K562 (cell line): ENCODE measurements at regions not wholly inside any gene's neighbourhood (a gene's known extent, or its start where the extent isn't known, plus 50 kb on each side); places are given as distances from the start of the nearest gene placed in this dataset.
A peak's percentile ranks its signal among the peaks of the same experiment; 100 is the strongest.

Source experiments
- CHCHD3 ChIP-seq: fragments of 250-450 bp; sonication (Bioruptor Pico); IDR thresholded peaks from 2 replicates; pipeline ENCODE4 v2.1.2; 2022; ENCODE audit warnings: mild to moderate bottlenecking
- MAFG ChIP-seq: fragments of 450-650 bp; conservative IDR thresholded peaks from 2 replicates; pipeline ENCODE4 v1.6.1; 2016; ENCODE audit warnings: missing genetic modification characterization, missing compliant biosample characterization
- NFATC3 ChIP-seq: fragments of 450-650 bp; IDR thresholded peaks from 2 replicates; pipeline ENCODE4 v1.6.1; 2017; ENCODE audit warnings: mild to moderate bottlenecking
- RCOR1 ChIP-seq, 2 experiments: IDR thresholded peaks; 2 replicates each; pipeline ENCODE4 v1.6.1; 2012; ENCODE audit warnings: low read depth in 2 of 2, low read length in 2 of 2, borderline replicate concordance in 1 of 2, improper control_type of control experiment in 1 of 2
- SETDB1 ChIP-seq: IDR thresholded peaks from one replicate; pipeline ENCODE4 v1.6.1; 2012; ENCODE audit warnings: low read length, control low read depth, inconsistent platforms
- SOX6 ChIP-seq: fragments of 450-650 bp; IDR thresholded peaks from 2 replicates; pipeline ENCODE4 v1.6.1; 2014; ENCODE audit warnings: mild to moderate bottlenecking
- SP1 ChIP-seq: sonication (generic); formaldehyde crosslinking; IDR thresholded peaks from 2 replicates; pipeline ENCODE4 v1.8.1; 2022; ENCODE audit warnings: mild to moderate bottlenecking, missing genetic modification reagents
- SPI1 ChIP-seq: IDR thresholded peaks from 2 replicates; pipeline ENCODE4 v1.6.1; 2011; ENCODE audit warnings: low read depth, low read length, control low read depth, borderline replicate concordance
- ZNF23 ChIP-seq: fragments of 250-450 bp; sonication (Bioruptor Pico); IDR thresholded peaks from 2 replicates; pipeline ENCODE4 v1.4.0; 2020; ENCODE audit warnings: mild to moderate bottlenecking
- ZNF551 ChIP-seq: fragments of 250-450 bp; sonication (Bioruptor Pico); IDR thresholded peaks from 2 replicates; pipeline ENCODE4 v1.5.0; 2021; ENCODE audit warnings: mild to moderate bottlenecking, moderate library complexity
- ZNF583 ChIP-seq: fragments of 250-450 bp; sonication (Bioruptor Pico); IDR thresholded peaks from 2 replicates; pipeline ENCODE4 v1.4.0; 2020
- TF ChIP-seq, protein P1 (sequence below): fragments of 450-650 bp; IDR thresholded peaks from 2 replicates; pipeline ENCODE4 v1.6.1; 2016; ENCODE audit warnings: low read depth
- TF ChIP-seq, protein P2 (sequence below): sonication (generic); formaldehyde crosslinking; IDR thresholded peaks from 2 replicates; pipeline ENCODE4 v1.4.0; 2020; ENCODE audit warnings: mild to moderate bottlenecking, missing genetic modification reagents
- TF ChIP-seq, protein P3 (sequence below): fragments of 450-650 bp; IDR thresholded peaks from 2 replicates; pipeline ENCODE4 v1.6.1; 2014; ENCODE audit warnings: low read depth, mild to moderate bottlenecking, moderate library complexity, borderline replicate concordance
- TF ChIP-seq, protein P4 (sequence below): fragments of 450-650 bp; formaldehyde crosslinking; IDR thresholded peaks from 2 replicates; pipeline ENCODE4 v1.4.0; 2020; ENCODE audit warnings: mild to moderate bottlenecking

DNA sequence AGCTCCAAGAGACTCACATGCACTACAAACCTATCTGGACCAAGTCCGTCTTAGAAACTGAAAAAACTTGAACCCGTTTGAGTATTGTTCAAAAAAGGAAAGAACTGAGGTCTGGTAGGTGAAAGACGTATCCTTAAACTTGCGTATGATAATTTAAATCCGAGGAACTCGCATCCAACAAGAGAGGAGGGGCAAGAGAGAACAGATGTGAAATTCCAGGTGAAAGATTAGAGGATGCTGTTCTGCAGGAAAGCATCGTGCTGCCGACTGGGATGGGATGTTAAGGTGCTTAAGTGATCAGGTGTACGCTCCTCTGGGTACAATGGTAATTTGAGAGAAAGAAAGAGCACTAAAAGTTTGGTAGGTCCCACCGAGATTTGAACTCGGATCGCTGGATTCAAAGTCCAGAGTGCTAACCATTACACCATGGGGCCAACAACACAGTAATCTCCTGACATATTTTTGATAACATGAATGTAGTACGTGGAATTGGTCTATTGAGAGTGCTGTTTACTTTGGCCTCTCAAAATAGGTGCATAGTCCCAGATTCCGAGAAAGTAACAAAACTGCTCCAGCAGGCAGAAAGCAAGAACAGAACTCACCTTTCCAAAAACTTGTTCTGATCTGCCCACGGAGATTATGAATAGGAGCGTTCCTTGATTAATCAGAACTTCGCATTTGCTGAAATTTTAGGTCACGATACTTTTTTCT lies 53.5 kb upstream of the BTN3A2 start (continued):
- TF ChIP-seq, protein P1, sequence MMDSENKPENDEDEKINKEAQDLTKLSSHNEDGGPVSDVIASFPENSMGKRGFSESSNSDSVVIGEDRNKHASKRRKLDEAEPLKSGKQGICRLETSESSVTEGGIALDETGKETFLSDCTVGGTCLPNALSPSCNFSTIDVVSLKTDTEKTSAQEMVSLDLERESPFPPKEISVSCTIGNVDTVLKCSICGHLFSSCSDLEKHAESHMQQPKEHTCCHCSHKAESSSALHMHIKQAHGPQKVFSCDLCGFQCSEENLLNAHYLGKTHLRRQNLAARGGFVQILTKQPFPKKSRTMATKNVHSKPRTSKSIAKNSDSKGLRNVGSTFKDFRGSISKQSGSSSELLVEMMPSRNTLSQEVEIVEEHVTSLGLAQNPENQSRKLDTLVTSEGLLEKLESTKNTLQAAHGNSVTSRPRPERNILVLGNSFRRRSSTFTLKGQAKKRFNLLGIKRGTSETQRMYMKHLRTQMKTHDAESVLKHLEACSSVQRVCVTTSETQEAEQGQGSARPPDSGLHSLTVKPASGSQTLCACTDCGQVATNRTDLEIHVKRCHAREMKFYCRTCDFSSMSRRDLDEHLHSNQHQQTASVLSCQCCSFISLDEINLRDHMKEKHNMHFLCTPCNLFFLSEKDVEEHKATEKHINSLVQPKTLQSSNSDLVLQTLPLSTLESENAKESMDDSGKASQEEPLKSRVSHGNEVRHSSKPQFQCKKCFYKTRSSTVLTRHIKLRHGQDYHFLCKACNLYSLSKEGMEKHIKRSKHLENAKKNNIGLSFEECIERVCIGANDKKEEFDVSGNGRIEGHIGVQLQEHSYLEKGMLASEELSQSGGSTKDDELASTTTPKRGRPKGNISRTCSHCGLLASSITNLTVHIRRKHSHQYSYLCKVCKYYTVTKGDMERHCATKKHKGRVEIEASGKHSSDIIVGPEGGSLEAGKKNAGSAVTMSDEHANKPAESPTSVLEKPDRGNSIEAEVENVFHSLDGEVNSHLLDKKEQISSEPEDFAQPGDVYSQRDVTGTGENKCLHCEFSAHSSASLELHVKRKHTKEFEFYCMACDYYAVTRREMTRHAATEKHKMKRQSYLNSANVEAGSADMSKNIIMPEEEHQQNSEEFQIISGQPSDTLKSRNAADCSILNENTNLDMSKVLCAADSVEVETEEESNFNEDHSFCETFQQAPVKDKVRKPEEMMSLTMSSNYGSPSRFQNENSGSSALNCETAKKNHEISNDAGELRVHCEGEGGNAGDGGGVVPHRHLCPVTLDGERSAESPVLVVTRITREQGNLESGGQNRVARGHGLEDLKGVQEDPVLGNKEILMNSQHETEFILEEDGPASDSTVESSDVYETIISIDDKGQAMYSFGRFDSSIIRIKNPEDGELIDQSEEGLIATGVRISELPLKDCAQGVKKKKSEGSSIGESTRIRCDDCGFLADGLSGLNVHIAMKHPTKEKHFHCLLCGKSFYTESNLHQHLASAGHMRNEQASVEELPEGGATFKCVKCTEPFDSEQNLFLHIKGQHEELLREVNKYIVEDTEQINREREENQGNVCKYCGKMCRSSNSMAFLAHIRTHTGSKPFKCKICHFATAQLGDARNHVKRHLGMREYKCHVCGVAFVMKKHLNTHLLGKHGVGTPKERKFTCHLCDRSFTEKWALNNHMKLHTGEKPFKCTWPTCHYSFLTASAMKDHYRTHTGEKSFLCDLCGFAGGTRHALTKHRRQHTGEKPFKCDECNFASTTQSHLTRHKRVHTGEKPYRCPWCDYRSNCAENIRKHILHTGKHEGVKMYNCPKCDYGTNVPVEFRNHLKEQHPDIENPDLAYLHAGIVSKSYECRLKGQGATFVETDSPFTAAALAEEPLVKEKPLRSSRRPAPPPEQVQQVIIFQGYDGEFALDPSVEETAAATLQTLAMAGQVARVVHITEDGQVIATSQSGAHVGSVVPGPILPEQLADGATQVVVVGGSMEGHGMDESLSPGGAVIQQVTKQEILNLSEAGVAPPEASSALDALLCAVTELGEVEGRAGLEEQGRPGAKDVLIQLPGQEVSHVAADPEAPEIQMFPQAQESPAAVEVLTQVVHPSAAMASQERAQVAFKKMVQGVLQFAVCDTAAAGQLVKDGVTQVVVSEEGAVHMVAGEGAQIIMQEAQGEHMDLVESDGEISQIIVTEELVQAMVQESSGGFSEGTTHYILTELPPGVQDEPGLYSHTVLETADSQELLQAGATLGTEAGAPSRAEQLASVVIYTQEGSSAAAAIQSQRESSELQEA = peak; percentile 62; the same call in 1 of the 2 replicates
- TF ChIP-seq NFATC3 (no peak), ZNF583 (CRISPR knock-in tag) (0 out of 2 replicates have a peak, but pooled peaks have one; percentile 24), ZNF551 (CRISPR knock-in tag) (0 out of 2 replicates have a peak, but pooled peaks have one; percentile 47), SP1 (CRISPR knock-in tag) (peak; percentile 81), RCOR1 (IDR thresholded peaks at IDR 0.05; ENCODE audit: borderline replicate concordance in 1 of 2, low read depth in 2 of 2, low read length in 2 of 2) (no peak; a peak in 1 of 4 replicates), CHCHD3 (no peak), SPI1 (no peak), SOX6 (peak; percentile 79), SETDB1 (no peak), ZNF23 (CRISPR knock-in tag) (no peak), MAFG (tag) (no peak)
- TF ChIP-seq, protein P2, sequence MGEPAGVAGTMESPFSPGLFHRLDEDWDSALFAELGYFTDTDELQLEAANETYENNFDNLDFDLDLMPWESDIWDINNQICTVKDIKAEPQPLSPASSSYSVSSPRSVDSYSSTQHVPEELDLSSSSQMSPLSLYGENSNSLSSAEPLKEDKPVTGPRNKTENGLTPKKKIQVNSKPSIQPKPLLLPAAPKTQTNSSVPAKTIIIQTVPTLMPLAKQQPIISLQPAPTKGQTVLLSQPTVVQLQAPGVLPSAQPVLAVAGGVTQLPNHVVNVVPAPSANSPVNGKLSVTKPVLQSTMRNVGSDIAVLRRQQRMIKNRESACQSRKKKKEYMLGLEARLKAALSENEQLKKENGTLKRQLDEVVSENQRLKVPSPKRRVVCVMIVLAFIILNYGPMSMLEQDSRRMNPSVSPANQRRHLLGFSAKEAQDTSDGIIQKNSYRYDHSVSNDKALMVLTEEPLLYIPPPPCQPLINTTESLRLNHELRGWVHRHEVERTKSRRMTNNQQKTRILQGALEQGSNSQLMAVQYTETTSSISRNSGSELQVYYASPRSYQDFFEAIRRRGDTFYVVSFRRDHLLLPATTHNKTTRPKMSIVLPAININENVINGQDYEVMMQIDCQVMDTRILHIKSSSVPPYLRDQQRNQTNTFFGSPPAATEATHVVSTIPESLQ (CRISPR knock-in tag) = no peak
- TF ChIP-seq, protein P3, sequence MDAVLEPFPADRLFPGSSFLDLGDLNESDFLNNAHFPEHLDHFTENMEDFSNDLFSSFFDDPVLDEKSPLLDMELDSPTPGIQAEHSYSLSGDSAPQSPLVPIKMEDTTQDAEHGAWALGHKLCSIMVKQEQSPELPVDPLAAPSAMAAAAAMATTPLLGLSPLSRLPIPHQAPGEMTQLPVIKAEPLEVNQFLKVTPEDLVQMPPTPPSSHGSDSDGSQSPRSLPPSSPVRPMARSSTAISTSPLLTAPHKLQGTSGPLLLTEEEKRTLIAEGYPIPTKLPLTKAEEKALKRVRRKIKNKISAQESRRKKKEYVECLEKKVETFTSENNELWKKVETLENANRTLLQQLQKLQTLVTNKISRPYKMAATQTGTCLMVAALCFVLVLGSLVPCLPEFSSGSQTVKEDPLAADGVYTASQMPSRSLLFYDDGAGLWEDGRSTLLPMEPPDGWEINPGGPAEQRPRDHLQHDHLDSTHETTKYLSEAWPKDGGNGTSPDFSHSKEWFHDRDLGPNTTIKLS = 0 out of 2 replicates have a peak, but pooled peaks have one; percentile 43
- TF ChIP-seq, protein P4, sequence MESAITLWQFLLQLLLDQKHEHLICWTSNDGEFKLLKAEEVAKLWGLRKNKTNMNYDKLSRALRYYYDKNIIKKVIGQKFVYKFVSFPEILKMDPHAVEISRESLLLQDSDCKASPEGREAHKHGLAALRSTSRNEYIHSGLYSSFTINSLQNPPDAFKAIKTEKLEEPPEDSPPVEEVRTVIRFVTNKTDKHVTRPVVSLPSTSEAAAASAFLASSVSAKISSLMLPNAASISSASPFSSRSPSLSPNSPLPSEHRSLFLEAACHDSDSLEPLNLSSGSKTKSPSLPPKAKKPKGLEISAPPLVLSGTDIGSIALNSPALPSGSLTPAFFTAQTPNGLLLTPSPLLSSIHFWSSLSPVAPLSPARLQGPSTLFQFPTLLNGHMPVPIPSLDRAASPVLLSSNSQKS (CRISPR knock-in tag) = no peak
